OCI-LY1 (cell line): ENCODE measurements at regions not wholly inside any gene's neighbourhood (a gene's known extent, or its start where the extent isn't known, plus 50 kb on each side); places are given as distances from the start of the nearest gene placed in this dataset.
"Not testable (repeated sequence)": the region's sequence is repeated elsewhere in the genome, so short reads cannot be mapped to it uniquely, and the experiment has no call there.

Experiments used
- EZH2 ChIP-seq: fragments of 200-600 bp; sonication (generic), shearing (Covaris generic); IDR thresholded peaks from 2 replicates; pipeline ENCODE4 v1.8.0; 2017; ENCODE audit warnings: borderline replicate concordance, mixed run types, mild to moderate bottlenecking, antibody characterized with exemption, low read length, moderate library complexity, mixed read lengths
- TF ChIP-seq, protein P1 (sequence below): fragments of 200-600 bp; sonication (generic), shearing (Covaris generic); IDR thresholded peaks from 2 replicates; pipeline ENCODE4 v1.5.1; 2017; ENCODE audit warnings: mild to moderate bottlenecking, antibody characterized with exemption, low read length, moderate library complexity, mixed read lengths

DNA sequence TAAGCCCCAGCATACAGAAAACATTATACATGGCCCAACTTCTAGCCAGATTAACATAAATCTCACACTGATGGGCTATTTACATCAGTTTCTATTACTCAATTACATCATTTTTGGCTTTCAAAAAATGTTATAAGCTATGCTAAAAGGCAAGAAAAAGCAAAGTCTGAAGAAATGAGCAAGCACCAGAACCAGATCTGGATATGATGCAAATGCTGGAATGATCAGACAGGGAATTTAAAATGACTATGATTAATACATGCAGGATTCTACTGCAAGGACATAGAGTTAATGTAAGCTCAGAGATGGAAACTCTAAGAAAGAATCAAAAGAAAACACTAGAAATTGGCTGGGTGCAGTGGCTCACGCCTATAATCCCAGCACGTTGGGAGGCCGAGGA, 106.6 kb downstream of the BDH1 start:
- not testable (repeated sequence) for TF ChIP-seq EZH2
- TF ChIP-seq, protein P1, sequence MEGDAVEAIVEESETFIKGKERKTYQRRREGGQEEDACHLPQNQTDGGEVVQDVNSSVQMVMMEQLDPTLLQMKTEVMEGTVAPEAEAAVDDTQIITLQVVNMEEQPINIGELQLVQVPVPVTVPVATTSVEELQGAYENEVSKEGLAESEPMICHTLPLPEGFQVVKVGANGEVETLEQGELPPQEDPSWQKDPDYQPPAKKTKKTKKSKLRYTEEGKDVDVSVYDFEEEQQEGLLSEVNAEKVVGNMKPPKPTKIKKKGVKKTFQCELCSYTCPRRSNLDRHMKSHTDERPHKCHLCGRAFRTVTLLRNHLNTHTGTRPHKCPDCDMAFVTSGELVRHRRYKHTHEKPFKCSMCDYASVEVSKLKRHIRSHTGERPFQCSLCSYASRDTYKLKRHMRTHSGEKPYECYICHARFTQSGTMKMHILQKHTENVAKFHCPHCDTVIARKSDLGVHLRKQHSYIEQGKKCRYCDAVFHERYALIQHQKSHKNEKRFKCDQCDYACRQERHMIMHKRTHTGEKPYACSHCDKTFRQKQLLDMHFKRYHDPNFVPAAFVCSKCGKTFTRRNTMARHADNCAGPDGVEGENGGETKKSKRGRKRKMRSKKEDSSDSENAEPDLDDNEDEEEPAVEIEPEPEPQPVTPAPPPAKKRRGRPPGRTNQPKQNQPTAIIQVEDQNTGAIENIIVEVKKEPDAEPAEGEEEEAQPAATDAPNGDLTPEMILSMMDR: not testable (repeated sequence)
